ENCODE measurements at regions not wholly inside any gene's neighbourhood (a gene's known extent, or its start where the extent isn't known, plus 50 kb on each side); places are given as distances from the start of the nearest gene placed in this dataset.

DNA sequence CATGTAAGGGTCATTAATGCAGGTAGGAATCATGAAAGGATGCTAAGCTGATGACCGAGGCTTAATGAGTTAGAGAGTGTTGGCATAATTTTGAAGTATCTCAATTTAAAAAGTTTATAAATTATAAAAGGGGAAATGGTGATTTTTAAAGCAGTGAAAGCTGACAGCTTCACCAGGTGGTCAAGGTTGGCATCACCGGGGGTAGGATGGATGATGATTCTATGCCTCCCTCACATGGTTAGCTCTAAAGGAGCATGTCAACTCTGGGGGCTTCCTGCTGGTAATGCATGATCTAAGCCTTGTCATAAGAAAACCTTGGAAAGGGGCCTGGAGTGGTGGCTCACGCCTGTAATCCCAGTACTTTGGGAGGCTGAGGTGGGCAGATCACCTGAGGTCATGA lies 89.2 kb upstream of the MARCKS start:
- TF ChIP-seq, protein P1, sequence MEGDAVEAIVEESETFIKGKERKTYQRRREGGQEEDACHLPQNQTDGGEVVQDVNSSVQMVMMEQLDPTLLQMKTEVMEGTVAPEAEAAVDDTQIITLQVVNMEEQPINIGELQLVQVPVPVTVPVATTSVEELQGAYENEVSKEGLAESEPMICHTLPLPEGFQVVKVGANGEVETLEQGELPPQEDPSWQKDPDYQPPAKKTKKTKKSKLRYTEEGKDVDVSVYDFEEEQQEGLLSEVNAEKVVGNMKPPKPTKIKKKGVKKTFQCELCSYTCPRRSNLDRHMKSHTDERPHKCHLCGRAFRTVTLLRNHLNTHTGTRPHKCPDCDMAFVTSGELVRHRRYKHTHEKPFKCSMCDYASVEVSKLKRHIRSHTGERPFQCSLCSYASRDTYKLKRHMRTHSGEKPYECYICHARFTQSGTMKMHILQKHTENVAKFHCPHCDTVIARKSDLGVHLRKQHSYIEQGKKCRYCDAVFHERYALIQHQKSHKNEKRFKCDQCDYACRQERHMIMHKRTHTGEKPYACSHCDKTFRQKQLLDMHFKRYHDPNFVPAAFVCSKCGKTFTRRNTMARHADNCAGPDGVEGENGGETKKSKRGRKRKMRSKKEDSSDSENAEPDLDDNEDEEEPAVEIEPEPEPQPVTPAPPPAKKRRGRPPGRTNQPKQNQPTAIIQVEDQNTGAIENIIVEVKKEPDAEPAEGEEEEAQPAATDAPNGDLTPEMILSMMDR (IDR thresholded peaks at IDR 0.05), result no peak
- TF ChIP-seq POLR2AphosphoS5 (IDR thresholded peaks at IDR 0.05) (no peak), EP300 (IDR thresholded peaks at IDR 0.05) (no peak), POLR2A (IDR thresholded peaks at IDR 0.05; ENCODE audit: low read depth) (no peak)
